ENCODE measurements at regions not wholly inside any gene's neighbourhood (a gene's known extent, or its start where the extent isn't known, plus 50 kb on each side); places are given as distances from the start of the nearest gene placed in this dataset.

GRCh38 chr9:8025551-8025950 is 226.0 kb upstream of the DMAC1 start:
- TF ChIP-seq CTCF (IDR thresholded peaks at IDR 0.05) (no peak), EZH2 (IDR thresholded peaks at IDR 0.05) (no peak), EZH2phosphoT487 (IDR thresholded peaks at IDR 0.05) (no peak)
